Neural cell (in vitro differentiated cells): ENCODE measurements at regions not wholly inside any gene's neighbourhood (a gene's known extent, or its start where the extent isn't known, plus 50 kb on each side); places are given as distances from the start of the nearest gene placed in this dataset.

Experiments
- H2AFZ ChIP-seq: fragments of 200-600, 300-800 bp; sonication (generic), shearing (Covaris generic); 2 replicates; pipeline ENCODE4 v1.6.0; 2014; ENCODE audit warnings: low read depth, mild to moderate bottlenecking, antibody characterized with exemption, low read length, moderate library complexity
- H3F3A ChIP-seq: fragments of 200-600 bp; shearing (Covaris generic); 2 replicates; pipeline ENCODE4 v1.6.1; 2016; ENCODE audit warnings: mild to moderate bottlenecking, moderate library complexity, mixed read lengths, antibody characterized with exemption, low read length; ENCODE audit not compliant: insufficient read depth, poor library complexity, severe bottlenecking
- H3K27ac ChIP-seq: fragments of 200-600, 300-800 bp; sonication (generic), shearing (Covaris generic); 2 replicates; pipeline ENCODE4 v1.5.1; 2014; ENCODE audit warnings: mild to moderate bottlenecking, low read length, moderate library complexity
- H3K27me3 ChIP-seq: fragments of 300-800, 200-600 bp; sonication (generic), shearing (Covaris generic); 2 replicates; pipeline ENCODE4 v1.6.0; 2014; ENCODE audit warnings: mild to moderate bottlenecking, low read depth, low read length, moderate library complexity; ENCODE audit not compliant: insufficient read depth
- H3K36me3 ChIP-seq: fragments of 300-800, 200-600 bp; sonication (generic), shearing (Covaris generic); 2 replicates; pipeline ENCODE4 v1.5.1; 2014; ENCODE audit warnings: mild to moderate bottlenecking, antibody characterized with exemption, low read length, moderate library complexity; ENCODE audit not compliant: insufficient read depth
- H3K4me2 ChIP-seq: fragments of 300-800, 200-600 bp; sonication (generic), shearing (Covaris generic); 2 replicates; pipeline ENCODE4 v1.6.0; 2014; ENCODE audit warnings: mild to moderate bottlenecking, low read length
- H3K4me3 ChIP-seq: fragments of 300-800, 200-600 bp; sonication (generic), shearing (Covaris generic); 2 replicates; pipeline ENCODE4 v1.5.1; 2014; ENCODE audit warnings: mild to moderate bottlenecking, low read length, moderate library complexity
- H3K79me2 ChIP-seq: fragments of 200-600 bp; shearing (Covaris generic); replicated peaks from 2 replicates; pipeline ENCODE4 v1.6.0; 2014; ENCODE audit warnings: mild to moderate bottlenecking, low read length, moderate library complexity; ENCODE audit not compliant: insufficient read depth
- H3K9ac ChIP-seq: fragments of 300-800, 200-600 bp; sonication (generic), shearing (Covaris generic); 2 replicates; pipeline ENCODE4 v1.6.1; 2016; ENCODE audit warnings: mild to moderate bottlenecking, low read length, mixed read lengths
- H3K9me2 ChIP-seq: fragments of 200-600 bp; shearing (Covaris generic); 2 replicates; pipeline ENCODE4 v1.6.1; 2016; ENCODE audit warnings: mild to moderate bottlenecking, low read length, mixed read lengths; ENCODE audit not compliant: insufficient read depth
- H3K9me3 ChIP-seq: fragments of 200-600, 300-800 bp; sonication (generic), shearing (Covaris generic); 2 replicates; pipeline ENCODE4 v1.6.1; 2016; ENCODE audit warnings: mild to moderate bottlenecking, mixed run types, low read length, moderate library complexity, mixed read lengths
- H4K20me1 ChIP-seq: fragments of 200-600 bp; shearing (Covaris generic); 2 replicates; pipeline ENCODE4 v1.6.1; 2016; ENCODE audit warnings: mild to moderate bottlenecking, mixed run types; ENCODE audit not compliant: insufficient read depth
- EZH2 ChIP-seq: fragments of 200-600, 300-800 bp; shearing (Covaris generic), sonication (generic); IDR thresholded peaks from 2 replicates; pipeline ENCODE4 v1.6.1; 2014; ENCODE audit warnings: antibody characterized with exemption, low read length, borderline replicate concordance, mild to moderate bottlenecking; ENCODE audit not compliant: insufficient read depth, poor library complexity, severe bottlenecking
- POLR2AphosphoS5 ChIP-seq: IDR thresholded peaks from 2 replicates; pipeline ENCODE4 v1.6.1; 2012
- RAD21 ChIP-seq: fragments of 450-650 bp; conservative IDR thresholded peaks from 2 replicates; pipeline ENCODE4 v1.6.1; 2014; ENCODE audit warnings: antibody characterized with exemption, mild to moderate bottlenecking, moderate library complexity
- TAF1 ChIP-seq: IDR thresholded peaks from 2 replicates; pipeline ENCODE4 v1.6.1; 2012; ENCODE audit warnings: low read depth
- TF ChIP-seq, protein P1 (sequence below): fragments of 450-650 bp; IDR thresholded peaks from 2 replicates; pipeline ENCODE4 v1.5.1; 2014; ENCODE audit warnings: antibody characterized with exemption, mild to moderate bottlenecking, moderate library complexity; ENCODE audit not compliant: poor library complexity, severe bottlenecking
- TF ChIP-seq, protein P2 (sequence below): IDR thresholded peaks from 2 replicates; pipeline ENCODE4 v1.6.1; 2012; ENCODE audit warnings: borderline replicate concordance

DNA sequence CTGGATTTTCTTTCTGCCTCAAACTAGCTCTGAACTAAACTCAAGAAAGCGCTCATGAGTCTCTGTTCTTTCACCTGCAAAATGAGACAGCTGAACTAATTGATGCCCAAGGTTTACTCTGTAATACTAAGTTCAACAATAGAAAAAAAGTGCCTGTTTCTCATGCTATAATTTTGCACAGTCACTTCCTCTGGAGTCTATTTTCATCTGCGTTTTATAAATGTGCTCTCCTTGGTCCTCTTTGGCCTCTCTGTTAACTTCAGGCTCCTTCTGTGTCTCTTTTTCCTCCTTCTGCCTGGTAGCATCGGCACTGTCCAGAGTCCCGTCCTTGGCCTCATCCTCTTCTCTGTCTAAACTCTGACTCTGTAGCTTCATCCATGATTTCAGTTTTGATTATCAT, 311.9 kb upstream of the TLE4 start:
- Histone ChIP-seq H3K27ac (no peak overlapping the region), H3K79me2 (no peaks in the 10 kb centered on the region), H3K9ac (no peak overlapping the region), H3F3A (no peaks in the 10 kb centered on the region), H3K4me3 (no peak overlapping the region), H2AFZ (no peak overlapping the region), H4K20me1 (no peaks in the 10 kb centered on the region), H3K9me3 (no peaks in the 10 kb centered on the region), H3K4me2 (no peak overlapping the region), H3K36me3 (no peaks in the 10 kb centered on the region), H3K9me2 (no peaks in the 10 kb centered on the region), H3K27me3 (no peaks in the 10 kb centered on the region)
- no peak for TF ChIP-seq RAD21

DNA sequence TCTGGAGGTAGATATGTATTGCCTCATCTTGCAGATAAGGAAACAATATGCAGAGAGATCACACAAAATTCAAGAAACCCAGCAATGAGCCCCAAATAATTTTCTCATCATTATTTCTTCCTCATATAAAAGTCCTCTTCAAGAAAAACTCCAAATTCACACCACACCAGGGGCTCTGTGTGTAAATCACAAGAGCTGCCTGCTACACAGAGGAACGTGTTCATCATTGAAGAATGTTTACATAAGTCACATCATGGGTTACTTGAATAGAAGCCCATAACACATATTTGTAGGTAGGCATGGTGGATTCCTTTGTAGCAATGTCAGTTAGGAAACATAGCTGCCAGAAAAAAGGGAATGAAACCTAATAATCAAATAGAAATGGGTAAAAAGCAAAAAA, 308.1 kb upstream of the TLE4 start:
- H3K79me2 ChIP-seq = no peaks in the 10 kb centered on the region
- no peak overlapping the region for H3K27ac ChIP-seq
- H4K20me1 ChIP-seq = no peaks in the 10 kb centered on the region
- no peaks in the 10 kb centered on the region for H3F3A ChIP-seq
- H3K9me3 ChIP-seq = no peaks in the 10 kb centered on the region
- TF ChIP-seq POLR2AphosphoS5 (no peak), TAF1 (no peak)
- H2AFZ ChIP-seq = no peak overlapping the region
- H3K9me2 ChIP-seq = no peaks in the 10 kb centered on the region
- H3K27me3 ChIP-seq = no peaks in the 10 kb centered on the region
- H3K4me2 ChIP-seq = no peak overlapping the region
- H3K4me3 ChIP-seq = no peak overlapping the region
- no peaks in the 10 kb centered on the region for H3K36me3 ChIP-seq
- H3K9ac ChIP-seq = no peak overlapping the region

DNA sequence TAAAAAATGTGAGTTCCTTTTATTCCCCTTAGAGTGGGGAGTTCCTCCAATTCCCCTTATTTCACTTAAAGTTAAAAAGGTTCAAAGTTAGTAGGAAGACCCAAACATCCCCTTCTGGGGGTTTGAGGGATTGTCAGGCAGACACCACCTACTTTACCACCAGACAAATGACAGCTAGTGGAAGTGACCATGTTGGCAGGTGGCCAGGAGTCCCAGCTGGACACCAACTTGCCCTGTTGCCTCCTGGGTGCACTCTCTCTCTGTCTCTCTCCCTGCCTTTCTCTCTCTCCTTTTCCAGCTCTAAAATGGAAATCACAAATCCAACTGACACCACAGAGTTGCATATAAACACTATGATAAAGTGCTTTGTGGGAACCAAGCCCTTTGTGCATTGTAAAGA, 307.7 kb upstream of the TLE4 start:
- no peak overlapping the region for H3K9ac ChIP-seq
- no peak overlapping the region for H3K27ac ChIP-seq
- no peaks in the 10 kb centered on the region for H3F3A ChIP-seq
- H3K4me3 ChIP-seq = no peak overlapping the region
- H3K27me3 ChIP-seq = no peaks in the 10 kb centered on the region
- no peaks in the 10 kb centered on the region for H3K36me3 ChIP-seq
- no peaks in the 10 kb centered on the region for H3K9me3 ChIP-seq
- H3K4me2 ChIP-seq = no peak overlapping the region
- no peak overlapping the region for H2AFZ ChIP-seq
- no peak for TF ChIP-seq POLR2AphosphoS5
- TF ChIP-seq, protein P1, sequence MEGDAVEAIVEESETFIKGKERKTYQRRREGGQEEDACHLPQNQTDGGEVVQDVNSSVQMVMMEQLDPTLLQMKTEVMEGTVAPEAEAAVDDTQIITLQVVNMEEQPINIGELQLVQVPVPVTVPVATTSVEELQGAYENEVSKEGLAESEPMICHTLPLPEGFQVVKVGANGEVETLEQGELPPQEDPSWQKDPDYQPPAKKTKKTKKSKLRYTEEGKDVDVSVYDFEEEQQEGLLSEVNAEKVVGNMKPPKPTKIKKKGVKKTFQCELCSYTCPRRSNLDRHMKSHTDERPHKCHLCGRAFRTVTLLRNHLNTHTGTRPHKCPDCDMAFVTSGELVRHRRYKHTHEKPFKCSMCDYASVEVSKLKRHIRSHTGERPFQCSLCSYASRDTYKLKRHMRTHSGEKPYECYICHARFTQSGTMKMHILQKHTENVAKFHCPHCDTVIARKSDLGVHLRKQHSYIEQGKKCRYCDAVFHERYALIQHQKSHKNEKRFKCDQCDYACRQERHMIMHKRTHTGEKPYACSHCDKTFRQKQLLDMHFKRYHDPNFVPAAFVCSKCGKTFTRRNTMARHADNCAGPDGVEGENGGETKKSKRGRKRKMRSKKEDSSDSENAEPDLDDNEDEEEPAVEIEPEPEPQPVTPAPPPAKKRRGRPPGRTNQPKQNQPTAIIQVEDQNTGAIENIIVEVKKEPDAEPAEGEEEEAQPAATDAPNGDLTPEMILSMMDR = no peak
- no peak for TF ChIP-seq TAF1
- no peak for TF ChIP-seq EZH2
- TF ChIP-seq, protein P2, sequence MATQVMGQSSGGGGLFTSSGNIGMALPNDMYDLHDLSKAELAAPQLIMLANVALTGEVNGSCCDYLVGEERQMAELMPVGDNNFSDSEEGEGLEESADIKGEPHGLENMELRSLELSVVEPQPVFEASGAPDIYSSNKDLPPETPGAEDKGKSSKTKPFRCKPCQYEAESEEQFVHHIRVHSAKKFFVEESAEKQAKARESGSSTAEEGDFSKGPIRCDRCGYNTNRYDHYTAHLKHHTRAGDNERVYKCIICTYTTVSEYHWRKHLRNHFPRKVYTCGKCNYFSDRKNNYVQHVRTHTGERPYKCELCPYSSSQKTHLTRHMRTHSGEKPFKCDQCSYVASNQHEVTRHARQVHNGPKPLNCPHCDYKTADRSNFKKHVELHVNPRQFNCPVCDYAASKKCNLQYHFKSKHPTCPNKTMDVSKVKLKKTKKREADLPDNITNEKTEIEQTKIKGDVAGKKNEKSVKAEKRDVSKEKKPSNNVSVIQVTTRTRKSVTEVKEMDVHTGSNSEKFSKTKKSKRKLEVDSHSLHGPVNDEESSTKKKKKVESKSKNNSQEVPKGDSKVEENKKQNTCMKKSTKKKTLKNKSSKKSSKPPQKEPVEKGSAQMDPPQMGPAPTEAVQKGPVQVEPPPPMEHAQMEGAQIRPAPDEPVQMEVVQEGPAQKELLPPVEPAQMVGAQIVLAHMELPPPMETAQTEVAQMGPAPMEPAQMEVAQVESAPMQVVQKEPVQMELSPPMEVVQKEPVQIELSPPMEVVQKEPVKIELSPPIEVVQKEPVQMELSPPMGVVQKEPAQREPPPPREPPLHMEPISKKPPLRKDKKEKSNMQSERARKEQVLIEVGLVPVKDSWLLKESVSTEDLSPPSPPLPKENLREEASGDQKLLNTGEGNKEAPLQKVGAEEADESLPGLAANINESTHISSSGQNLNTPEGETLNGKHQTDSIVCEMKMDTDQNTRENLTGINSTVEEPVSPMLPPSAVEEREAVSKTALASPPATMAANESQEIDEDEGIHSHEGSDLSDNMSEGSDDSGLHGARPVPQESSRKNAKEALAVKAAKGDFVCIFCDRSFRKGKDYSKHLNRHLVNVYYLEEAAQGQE = no peak
- H3K9me2 ChIP-seq = no peaks in the 10 kb centered on the region
- H4K20me1 ChIP-seq = no peaks in the 10 kb centered on the region
- H3K79me2 ChIP-seq = no peaks in the 10 kb centered on the region
